ENCODE measurements at regions not wholly inside any gene's neighbourhood (a gene's known extent, or its start where the extent isn't known, plus 50 kb on each side); places are given as distances from the start of the nearest gene placed in this dataset.
"Not testable (repeated sequence)": the region's sequence is repeated elsewhere in the genome, so short reads cannot be mapped to it uniquely, and the experiment has no call there.

GRCh38 chr16:5257462-5257861, 159.9 kb upstream of the EEF2KMT start:
- no peak for TF ChIP-seq CTCF (conservative IDR thresholded peaks at IDR 0.05; ENCODE audit: low read depth, low read length)
- DNase-seq (ENCODE audit: low read depth): no peak
- H3K4me3 ChIP-seq (ENCODE audit: low read depth, low read length): no peak overlapping the region

- TF ChIP-seq CTCF (conservative IDR thresholded peaks at IDR 0.05; ENCODE audit: low read depth, low read length): no peak
- H3K4me3 ChIP-seq (ENCODE audit: low read depth, low read length): no peak overlapping the region
Measured at GRCh38 chr16:5252791-5253190, 155.2 kb upstream of the EEF2KMT start.

GRCh38 chr16:5247403-5247802, 149.8 kb upstream of the EEF2KMT start:
- not testable (repeated sequence) for DNase-seq (ENCODE audit: low read depth); H3K4me3 ChIP-seq (ENCODE audit: low read depth, low read length)

More at GRCh38 chr16:5252791-5253190, 155.2 kb upstream of the EEF2KMT start:
- no peak for DNase-seq (ENCODE audit: low read depth)

- H3K4me3 ChIP-seq (ENCODE audit: low read depth, low read length); DNase-seq (ENCODE audit: low read depth): not testable (repeated sequence)
Measured at GRCh38 chr16:5240278-5240626, 142.7 kb upstream of the EEF2KMT start.

- TF ChIP-seq CTCF (conservative IDR thresholded peaks at IDR 0.05; ENCODE audit: low read depth, low read length): peak; percentile 25
- not testable (repeated sequence) for H3K4me3 ChIP-seq (ENCODE audit: low read depth, low read length)
- peak; percentile 7 for DNase-seq (ENCODE audit: low read depth)
Measured at GRCh38 chr16:5239472-5240277, 142.1 kb upstream of the EEF2KMT start.

GRCh38 chr16:5235119-5235518, 137.5 kb upstream of the EEF2KMT start:
- no peak overlapping the region for H3K4me3 ChIP-seq (ENCODE audit: low read depth, low read length)
- DNase-seq (ENCODE audit: low read depth): no peak
- no peak for TF ChIP-seq CTCF (conservative IDR thresholded peaks at IDR 0.05; ENCODE audit: low read depth, low read length)

- no peak overlapping the region for H3K4me3 ChIP-seq (ENCODE audit: low read depth, low read length)
- no peak for DNase-seq (ENCODE audit: low read depth)
- TF ChIP-seq CTCF (conservative IDR thresholded peaks at IDR 0.05; ENCODE audit: low read depth, low read length): no peak
Measured at GRCh38 chr16:5234295-5235050, 136.9 kb upstream of the EEF2KMT start.

- DNase-seq (ENCODE audit: low read depth): no peak
- no peak overlapping the region for H3K4me3 ChIP-seq (ENCODE audit: low read depth, low read length)
- TF ChIP-seq CTCF (conservative IDR thresholded peaks at IDR 0.05; ENCODE audit: low read depth, low read length): no peak
Measured at GRCh38 chr16:5231246-5231759, 133.7 kb upstream of the EEF2KMT start.
